Cerebellar nuclear complex (tissue), 1 donor: ENCODE measurements at regions not wholly inside any gene's neighbourhood (a gene's known extent, or its start where the extent isn't known, plus 50 kb on each side); places are given as distances from the start of the nearest gene placed in this dataset.

Source experiments
- DNase-seq, 2 experiments: peaks; one replicate each; lab custom pipeline; 2025; lab: John Stamatoyannopoulos, UW

- no peak for DNase-seq
Measured at GRCh38 chr2:145287736-145288135, 767.8 kb upstream of the ZEB2 start.

- no peak for DNase-seq
Measured at GRCh38 chr2:145286716-145287275, 766.9 kb upstream of the ZEB2 start.

- DNase-seq = no peak
Measured at GRCh38 chr2:145284551-145284950, 764.6 kb upstream of the ZEB2 start.

GRCh38 chr2:145283131-145283530, 763.2 kb upstream of the ZEB2 start:
- DNase-seq = no peak

- no peak for DNase-seq
Measured at GRCh38 chr2:145277922-145278321, 758.0 kb upstream of the ZEB2 start.

GRCh38 chr2:145273840-145274239, 753.9 kb upstream of the ZEB2 start:
- no peak for DNase-seq

GRCh38 chr2:145268931-145269330, 749.0 kb upstream of the ZEB2 start:
- DNase-seq = no peak

GRCh38 chr2:145267451-145267850, 747.5 kb upstream of the ZEB2 start:
- DNase-seq = no peak

GRCh38 chr2:145265244-145265643, 745.3 kb upstream of the ZEB2 start:
- no peak for DNase-seq

- DNase-seq = no peak
Measured at GRCh38 chr2:145260674-145261073, 740.8 kb upstream of the ZEB2 start.

GRCh38 chr2:145260081-145260480, 740.2 kb upstream of the ZEB2 start:
- no peak for DNase-seq

GRCh38 chr2:145258903-145259579, 739.1 kb upstream of the ZEB2 start:
- DNase-seq = no peak

- no peak for DNase-seq
Measured at GRCh38 chr2:145257931-145258330, 738.0 kb upstream of the ZEB2 start.

GRCh38 chr2:145256551-145256950, 736.6 kb upstream of the ZEB2 start:
- DNase-seq = no peak

GRCh38 chr2:145254291-145254690, 734.4 kb upstream of the ZEB2 start:
- DNase-seq = no peak

GRCh38 chr2:145253492-145253891, 733.6 kb upstream of the ZEB2 start:
- no peak for DNase-seq

- DNase-seq = no peak
Measured at GRCh38 chr2:145245268-145245870, 725.5 kb upstream of the ZEB2 start.

GRCh38 chr2:145235312-145235711, 715.4 kb upstream of the ZEB2 start:
- no peak for DNase-seq

- DNase-seq = no peak
Measured at GRCh38 chr2:145230546-145230945, 710.6 kb upstream of the ZEB2 start.

- DNase-seq = no peak
Measured at GRCh38 chr2:145228506-145228905, 708.6 kb upstream of the ZEB2 start.

GRCh38 chr2:145226901-145227300, 707.0 kb upstream of the ZEB2 start:
- DNase-seq = no peak

- DNase-seq = no peak
Measured at GRCh38 chr2:145221516-145221915, 701.6 kb upstream of the ZEB2 start.

- no peak for DNase-seq
Measured at GRCh38 chr2:145221032-145221431, 701.1 kb upstream of the ZEB2 start.

- DNase-seq = no peak
Measured at GRCh38 chr2:145220496-145220895, 700.6 kb upstream of the ZEB2 start.
